GM23248 (cell line): ENCODE measurements at regions not wholly inside any gene's neighbourhood (a gene's known extent, or its start where the extent isn't known, plus 50 kb on each side); places are given as distances from the start of the nearest gene placed in this dataset.

Experiments used
- EZH2 ChIP-seq: fragments of 200-600 bp; sonication (generic); IDR thresholded peaks from 2 replicates; pipeline ENCODE4 v1.6.1; 2018; ENCODE audit warnings: antibody characterized with exemption, mild to moderate bottlenecking; ENCODE audit not compliant: insufficient read depth, poor library complexity, severe bottlenecking
- EZH2phosphoT487 ChIP-seq: fragments of 200-600 bp; sonication (generic); IDR thresholded peaks from 2 replicates; pipeline ENCODE4 v1.6.1; 2018; ENCODE audit warnings: antibody characterized with exemption, moderate library complexity, mild to moderate bottlenecking, low read depth; ENCODE audit not compliant: insufficient read depth

GRCh38 chr5:105924366-105924765 lies 1746.4 kb downstream of the EFNA5 start:
- TF ChIP-seq EZH2 (no peak), EZH2phosphoT487 (no peak)
